Motor neuron (in vitro differentiated cells): ENCODE measurements at regions not wholly inside any gene's neighbourhood (a gene's known extent, or its start where the extent isn't known, plus 50 kb on each side); places are given as distances from the start of the nearest gene placed in this dataset.
A peak's percentile ranks its signal among the peaks of the same experiment; 100 is the strongest.

ENCODE experiments used
- ATAC-seq, 8 experiments: fragments of 200-7000 bp; cut with Tn5 transposase; replicated peaks in 6 of 8; 2 replicates each; pipeline ENCODE4 v1.8.0; 2021; ENCODE audit warnings: mild to moderate bottlenecking in 8 of 8, moderate library complexity in 8 of 8
- H3K27ac ChIP-seq, 2 donors: fragments of 250-450 bp; sonication (Bioruptor Pico); 2 replicates each; pipeline ENCODE4 v1.9.0; 2021; ENCODE audit warnings: antibody characterized with exemption in 2 of 2, mild to moderate bottlenecking in 2 of 2, moderate library complexity in 1 of 2
- H3K4me1 ChIP-seq, 2 donors: fragments of 250-450 bp; sonication (Bioruptor Pico); replicated peaks in 1 of 2; 2 replicates each; pipeline ENCODE4 v1.6.1; 2021; ENCODE audit warnings: antibody characterized with exemption in 2 of 2, mild to moderate bottlenecking in 2 of 2, moderate library complexity in 1 of 2
- H3K4me3 ChIP-seq, 5 donors: fragments of 250-450 bp; sonication (Bioruptor Pico); 2 replicates each; pipeline ENCODE4 v1.9.0; 2021; ENCODE audit warnings: antibody characterized with exemption in 5 of 5, mild to moderate bottlenecking in 5 of 5, moderate library complexity in 4 of 5
- WGBS, 10 experiments: fragments of 450-650 bp; shearing (Covaris generic); methylation state at CpG; one replicate each; pipeline ENCODE4 v1.0.0; 2022; 5-methylcytosine and 5-hydroxymethylcytosine counted together
- in situ Hi-C, 9 experiments: fragments of 400-800 bp; cut with MboI; loops; one replicate each; pipeline ENCODE4 v1.15.0; 2021; ENCODE audit warnings: low sequenced_read_pairs in 9 of 9, low pct_unique_long_range_greater_than_20kb in 2 of 9; ENCODE audit not compliant: unreplicated experiment in 9 of 9

- Histone ChIP-seq H3K4me3 (no peak overlapping the region), H3K4me1 (peaks cover 0 to 33% of the 10 kb centered on the region in 2 donors), H3K27ac (no peak overlapping the region)
- 16 to 56% (median 45%) methylated on average over 1 to 3 of the region's 3 CpGs; no CpG with 5 or more reads in 2 of the 10 experiments for whole genome bisulfite sequencing, 10 experiments
- in situ Hi-C loops = no loop called here
- peak in 5 of 8 experiments; percentile 17 to 58 (median 44) for ATAC-seq
Observed at GRCh38 chr1:60573726-60574409, 500.3 kb upstream of the C1orf87 start.

GRCh38 chr1:60573121-60573520, 499.6 kb upstream of the C1orf87 start:
- ATAC-seq = no peak
- 0 to 100% (median 57%) methylated on average over 1 of the region's 1 CpG; no CpG with 5 or more reads in 1 of the 10 experiments for WGBS, 10 experiments
- H3K4me1 ChIP-seq = peaks cover 0 to 33% of the 10 kb centered on the region in 2 donors
- in situ Hi-C loops = no loop called here
- H3K27ac ChIP-seq = no peak overlapping the region
- no peak overlapping the region for H3K4me3 ChIP-seq

GRCh38 chr1:60572378-60572777, 498.8 kb upstream of the C1orf87 start:
- WGBS, 10 experiments = 71 to 100% (median 96%) methylated on average over 1 to 4 of the region's 4 CpGs; no CpG with 5 or more reads in 1 of the 10 experiments
- Histone ChIP-seq H3K4me1 (peaks cover 0 to 33% of the 10 kb centered on the region in 2 donors), H3K4me3 (no peak overlapping the region), H3K27ac (no peak overlapping the region)
- in situ Hi-C loops = no loop called here
- ATAC-seq = no peak

GRCh38 chr1:60571811-60572210, 498.2 kb upstream of the C1orf87 start:
- no peak overlapping the region for H3K4me3 ChIP-seq
- in situ Hi-C loops = no loop called here
- H3K27ac ChIP-seq = no peak overlapping the region
- ATAC-seq = no peak
- peaks cover 0 to 28% of the 10 kb centered on the region in 2 donors for H3K4me1 ChIP-seq
- 0 to 100% (median 59%) methylated on average over 1 of the region's 1 CpG; no CpG with 5 or more reads in 2 of the 10 experiments for WGBS, 10 experiments

- Histone ChIP-seq H3K4me1 (peaks cover 7 to 30% of the 10 kb centered on the region in 2 donors), H3K4me3 (no peak overlapping the region), H3K27ac (no peak overlapping the region)
- in situ Hi-C loops = no loop called here
- 95 to 100% (median 100%) methylated on average over 1 to 2 of the region's 2 CpGs; no CpG with 5 or more reads in 6 of the 10 experiments for WGBS, 10 experiments
- ATAC-seq = no peak
Observed at GRCh38 chr1:60569189-60569588, 495.6 kb upstream of the C1orf87 start.

GRCh38 chr1:60567256-60567655, 493.7 kb upstream of the C1orf87 start:
- Histone ChIP-seq H3K4me1 (peaks cover 7 to 27% of the 10 kb centered on the region in 2 donors), H3K4me3 (no peak overlapping the region), H3K27ac (no peak overlapping the region)
- in situ Hi-C loops = no loop called here
- ATAC-seq = no peak

GRCh38 chr1:60564916-60565750, 491.6 kb upstream of the C1orf87 start:
- Histone ChIP-seq H3K27ac (no peak overlapping the region), H3K4me3 (no peak overlapping the region), H3K4me1 (peaks cover 10 to 27% of the 10 kb centered on the region in 2 donors)
- in situ Hi-C loops = no loop called here
- ATAC-seq = peak in 6 of 8 experiments; percentile 21 to 70 (median 42)
- 0 to 88% (median 68%) methylated on average over 1 to 2 of the region's 2 CpGs; no CpG with 5 or more reads in 1 of the 10 experiments for WGBS, 10 experiments

GRCh38 chr1:60563777-60564535, 490.4 kb upstream of the C1orf87 start:
- 22 to 100% (median 93%) methylated on average over 3 to 4 of the region's 4 CpGs for WGBS, 10 experiments
- Histone ChIP-seq H3K27ac (no peak overlapping the region), H3K4me1 (peaks cover 10 to 19% of the 10 kb centered on the region in 2 donors), H3K4me3 (no peak overlapping the region)
- in situ Hi-C loops = no loop called here
- no peak for ATAC-seq

GRCh38 chr1:60562740-60563139, 489.2 kb upstream of the C1orf87 start:
- 13 to 100% (median 87%) methylated on average over 1 to 5 of the region's 5 CpGs for WGBS, 10 experiments
- no peak for ATAC-seq

GRCh38 chr1:60560701-60561100, 487.1 kb upstream of the C1orf87 start:
- ATAC-seq = no peak
- in situ Hi-C loops = no loop called here
- Histone ChIP-seq H3K4me3 (no peak overlapping the region), H3K4me1 (peaks cover 10 to 17% of the 10 kb centered on the region in 2 donors), H3K27ac (no peak overlapping the region)
- WGBS, 10 experiments = 55 to 100% (median 73%) methylated on average over 2 to 3 of the region's 3 CpGs

More at GRCh38 chr1:60562740-60563139, 489.2 kb upstream of the C1orf87 start:
- H3K4me1 ChIP-seq = peaks cover 10 to 19% of the 10 kb centered on the region in 2 donors
- in situ Hi-C loops = no loop called here
- no peak overlapping the region for H3K4me3 ChIP-seq
- H3K27ac ChIP-seq = no peak overlapping the region

GRCh38 chr1:60558236-60558635, 484.7 kb upstream of the C1orf87 start:
- H3K4me3 ChIP-seq = no peak overlapping the region
- no peak for ATAC-seq
- WGBS, 10 experiments = 7 to 100% (median 80%) methylated on average over 1 to 2 of the region's 2 CpGs
- H3K4me1 ChIP-seq = peaks cover 0 to 3% of the 10 kb centered on the region in 2 donors
- in situ Hi-C loops = no loop called here
- H3K27ac ChIP-seq = no peak overlapping the region

GRCh38 chr1:60553730-60554129, 480.2 kb upstream of the C1orf87 start:
- no peaks in the 10 kb centered on the region for H3K4me1 ChIP-seq
- in situ Hi-C loops = no loop called here
- H3K4me3 ChIP-seq = no peak overlapping the region
- ATAC-seq = no peak
- H3K27ac ChIP-seq = no peak overlapping the region
- WGBS, 10 experiments = 35 to 100% (median 85%) methylated on average over 1 to 2 of the region's 2 CpGs

GRCh38 chr1:60547821-60548220, 474.3 kb upstream of the C1orf87 start:
- no peak for ATAC-seq
- 46 to 100% (median 88%) methylated on average over 1 to 4 of the region's 4 CpGs for WGBS, 10 experiments
- H3K4me1 ChIP-seq = peaks cover 0 to 9% of the 10 kb centered on the region in 2 donors
- in situ Hi-C loops = no loop called here
- H3K4me3 ChIP-seq = no peak overlapping the region
- H3K27ac ChIP-seq = no peak overlapping the region
